Vagina (tissue), 2 donors: ENCODE measurements at regions not wholly inside any gene's neighbourhood (a gene's known extent, or its start where the extent isn't known, plus 50 kb on each side); places are given as distances from the start of the nearest gene placed in this dataset.
"Not testable (repeated sequence)": the region's sequence is repeated elsewhere in the genome, so short reads cannot be mapped to it uniquely, and the experiment has no call there.

Experiments used
- DNase-seq, 2 donors: peaks; one replicate each; pipeline ENCODE4 v3.0.0-alpha.2; 2017; ENCODE audit errors: extremely low spot score in 2 of 2
- H3K27ac ChIP-seq: fragments of 200-600 bp; sonication (generic); one replicate; pipeline ENCODE4 v1.5.1; 2019
- H3K27me3 ChIP-seq: fragments of 200-600 bp; sonication (generic); one replicate; pipeline ENCODE4 v1.5.1; 2019
- H3K36me3 ChIP-seq, 2 donors: fragments of 200-600 bp; sonication (generic); one replicate each; pipeline ENCODE4 v1.5.1; 2017 to 2019
- H3K4me1 ChIP-seq: fragments of 200-600 bp; sonication (generic); one replicate; pipeline ENCODE4 v1.5.1; 2019
- H3K4me3 ChIP-seq, 2 donors: fragments of 200-600 bp; sonication (generic); 1 replicate in 1 of 2; 2 replicates in 1 of 2; pipeline ENCODE4 v1.5.1; 2016 to 2019
- H3K9me3 ChIP-seq: fragments of 200-600 bp; sonication (generic); one replicate; pipeline ENCODE4 v1.5.1; 2019
- CTCF ChIP-seq, 3 experiments: fragments of 450-650 bp in 2 of 3; fragments of 200-600 bp in 1 of 3; sonication (generic) in 1 of 3; IDR thresholded peaks; one replicate each; pipeline ENCODE4 v1.5.1; 2017 to 2019; ENCODE audit warnings: antibody characterized with exemption in 3 of 3, mild to moderate bottlenecking in 2 of 3, moderate library complexity in 2 of 3
- POLR2A ChIP-seq, 2 donors: fragments of 450-650 bp; IDR thresholded peaks; one replicate each; pipeline ENCODE4 v1.6.1; 2017; ENCODE audit warnings: antibody characterized with exemption in 2 of 2, mild to moderate bottlenecking in 2 of 2, moderate library complexity in 2 of 2
- POLR2AphosphoS5 ChIP-seq, 2 donors: sonication (generic); formaldehyde crosslinking; IDR thresholded peaks; one replicate each; pipeline ENCODE4 v1.9.0; 2017; ENCODE audit warnings: antibody characterized with exemption in 2 of 2, mild to moderate bottlenecking in 2 of 2, low read depth in 1 of 2; ENCODE audit not compliant: insufficient read depth in 1 of 2
- intact Hi-C: fragments of 100-400 bp; cut with DNase I; formaldehyde crosslinking; loops from one replicate; pipeline ENCODE4 v1.15.1; 2023

- no peak overlapping the region for H3K4me3 ChIP-seq
- TF ChIP-seq POLR2AphosphoS5 (IDR thresholded peaks at IDR 0.05; ENCODE audit: insufficient read depth in 1 of 2, low read depth in 1 of 2) (no peak), CTCF (IDR thresholded peaks at IDR 0.05) (peak in 2 of 3 experiments; percentile 19 to 42)
- H3K36me3 ChIP-seq: no peaks in the 10 kb centered on the region
- no peak overlapping the region for H3K27ac ChIP-seq
- no peak for DNase-seq
- intact Hi-C loops: loop anchor here (10.0 kb wide), 1 partner anchor 101 kb away; no protein-coding TSS in a partner anchor
- H3K4me1 ChIP-seq: no peaks in the 10 kb centered on the region
- H3K9me3 ChIP-seq: no peaks in the 10 kb centered on the region
- no peaks in the 10 kb centered on the region for H3K27me3 ChIP-seq
Observed at GRCh38 chrX:136953867-136954787, 73.6 kb upstream of the RBMX start.

GRCh38 chrX:136950211-136950610 lies 69.7 kb upstream of the RBMX start:
- Histone ChIP-seq H3K36me3 (no peaks in the 10 kb centered on the region), H3K4me3 (no peak overlapping the region), H3K27me3 (no peaks in the 10 kb centered on the region), H3K4me1 (no peaks in the 10 kb centered on the region), H3K9me3 (no peaks in the 10 kb centered on the region), H3K27ac (no peak overlapping the region)
- TF ChIP-seq CTCF (IDR thresholded peaks at IDR 0.05) (no peak), POLR2AphosphoS5 (IDR thresholded peaks at IDR 0.05; ENCODE audit: insufficient read depth in 1 of 2, low read depth in 1 of 2) (no peak), POLR2A (IDR thresholded peaks at IDR 0.05) (no peak)
- no peak for DNase-seq
- intact Hi-C loops: loop anchor here (10.0 kb wide), 1 partner anchor 105 kb away; no protein-coding TSS in a partner anchor

GRCh38 chrX:136941396-136942337 lies 61.1 kb upstream of the RBMX start:
- DNase-seq: no peak
- Histone ChIP-seq H3K9me3 (no peaks in the 10 kb centered on the region), H3K4me1 (no peaks in the 10 kb centered on the region), H3K27me3 (no peaks in the 10 kb centered on the region), H3K27ac (no peak overlapping the region), H3K36me3 (no peaks in the 10 kb centered on the region), H3K4me3 (no peak overlapping the region)
- TF ChIP-seq CTCF (IDR thresholded peaks at IDR 0.05) (no peak), POLR2AphosphoS5 (IDR thresholded peaks at IDR 0.05; ENCODE audit: insufficient read depth in 1 of 2, low read depth in 1 of 2) (no peak), POLR2A (IDR thresholded peaks at IDR 0.05) (no peak)
- intact Hi-C loops: no loop called here

GRCh38 chrX:136936183-136936549 lies 55.6 kb upstream of the RBMX start:
- H3K36me3 ChIP-seq: no peaks in the 10 kb centered on the region
- H3K9me3 ChIP-seq: no peaks in the 10 kb centered on the region
- intact Hi-C loops: no loop called here
- H3K27me3 ChIP-seq: no peaks in the 10 kb centered on the region
- no peak overlapping the region for H3K4me3 ChIP-seq
- no peak for TF ChIP-seq POLR2A (IDR thresholded peaks at IDR 0.05)
- no peak for TF ChIP-seq CTCF (IDR thresholded peaks at IDR 0.05)
- TF ChIP-seq POLR2AphosphoS5 (IDR thresholded peaks at IDR 0.05; ENCODE audit: insufficient read depth in 1 of 2, low read depth in 1 of 2): no peak
- no peaks in the 10 kb centered on the region for H3K4me1 ChIP-seq
- DNase-seq: no peak
- H3K27ac ChIP-seq: no peak overlapping the region

GRCh38 chrX:136935533-136936182 lies 55.1 kb upstream of the RBMX start:
- intact Hi-C loops, DNase-seq, H3K36me3 ChIP-seq, H3K4me3 ChIP-seq, H3K27ac ChIP-seq, H3K27me3 ChIP-seq, H3K9me3 ChIP-seq, H3K4me1 ChIP-seq: not testable (repeated sequence)

- H3K27me3 ChIP-seq, H3K4me1 ChIP-seq, H3K4me3 ChIP-seq, H3K9me3 ChIP-seq, H3K36me3 ChIP-seq, H3K27ac ChIP-seq, DNase-seq, intact Hi-C loops: not testable (repeated sequence)
Observed at GRCh38 chrX:136934652-136935051, 54.1 kb upstream of the RBMX start.
